Neuron (in vitro differentiated cells): ENCODE measurements at regions not wholly inside any gene's neighbourhood (a gene's known extent, or its start where the extent isn't known, plus 50 kb on each side); places are given as distances from the start of the nearest gene placed in this dataset.
"Not testable (repeated sequence)": the region's sequence is repeated elsewhere in the genome, so short reads cannot be mapped to it uniquely, and the experiment has no call there.

ENCODE experiments used
- H2AFZ ChIP-seq: one replicate; pipeline ENCODE4 v1.6.1; 2013; ENCODE audit warnings: low read depth, mild to moderate bottlenecking, inconsistent platforms, low read length, moderate library complexity
- H3K27me3 ChIP-seq: one replicate; pipeline ENCODE4 v1.6.1; 2013; ENCODE audit warnings: low read length; ENCODE audit not compliant: insufficient read depth
- H3K36me3 ChIP-seq: one replicate; pipeline ENCODE4 v1.6.1; 2013; ENCODE audit warnings: low read length; ENCODE audit not compliant: insufficient read depth
- H3K4me1 ChIP-seq: one replicate; pipeline ENCODE4 v1.6.1; 2013; ENCODE audit warnings: low read length; ENCODE audit not compliant: insufficient read depth
- H3K4me3 ChIP-seq: 2 replicates; pipeline ENCODE4 v1.5.1; 2013; ENCODE audit warnings: mild to moderate bottlenecking, low read length, moderate library complexity
- H3K9me3 ChIP-seq: one replicate; pipeline ENCODE4 v1.6.1; 2013; ENCODE audit warnings: low read length

GRCh38 chr1:214095896-214096295, 108.1 kb downstream of the PROX1 start:
- H2AFZ ChIP-seq, H3K4me3 ChIP-seq, H3K27me3 ChIP-seq, H3K4me1 ChIP-seq, H3K9me3 ChIP-seq, H3K36me3 ChIP-seq: not testable (repeated sequence)

GRCh38 chr1:214101246-214101645, 113.5 kb downstream of the PROX1 start:
- Histone ChIP-seq H2AFZ (no peak overlapping the region), H3K36me3 (no peaks in the 10 kb centered on the region), H3K4me1 (peaks cover 5% of the 10 kb centered on the region)

GRCh38 chr1:214101828-214102227, 114.1 kb downstream of the PROX1 start:
- H3K4me1 ChIP-seq = peaks cover 5% of the 10 kb centered on the region
- no peaks in the 10 kb centered on the region for H3K9me3 ChIP-seq
- no peak overlapping the region for H2AFZ ChIP-seq
- H3K36me3 ChIP-seq = no peaks in the 10 kb centered on the region
- H3K27me3 ChIP-seq = no peaks in the 10 kb centered on the region
- no peak overlapping the region for H3K4me3 ChIP-seq

More at GRCh38 chr1:214101246-214101645, 113.5 kb downstream of the PROX1 start:
- H3K4me3 ChIP-seq = no peak overlapping the region
- no peaks in the 10 kb centered on the region for H3K27me3 ChIP-seq
- no peaks in the 10 kb centered on the region for H3K9me3 ChIP-seq

DNA sequence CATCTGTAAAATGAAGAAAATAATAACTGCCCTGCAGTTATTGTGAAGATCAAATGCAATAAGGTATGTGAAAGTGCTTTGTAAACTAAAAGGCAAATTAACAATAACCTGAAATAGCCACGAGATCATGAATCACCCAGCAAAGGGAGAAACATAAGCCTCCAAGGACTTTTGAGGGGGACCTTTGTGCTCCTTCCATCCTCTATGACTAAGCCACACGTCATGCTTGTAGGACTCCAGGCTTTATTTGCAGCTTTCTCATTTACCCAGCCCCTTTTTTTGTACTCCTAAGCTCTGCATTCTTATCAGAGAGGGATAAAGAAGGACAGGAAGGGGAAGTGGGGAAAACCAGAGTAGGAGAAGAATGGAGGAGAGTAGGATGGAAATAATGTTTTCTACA, 115.1 kb downstream of the PROX1 start:
- H3K9me3 ChIP-seq = no peaks in the 10 kb centered on the region
- H3K4me1 ChIP-seq = peaks cover 5% of the 10 kb centered on the region
- no peaks in the 10 kb centered on the region for H3K36me3 ChIP-seq
- H3K4me3 ChIP-seq = no peak overlapping the region
- H3K27me3 ChIP-seq = no peaks in the 10 kb centered on the region
- no peak overlapping the region for H2AFZ ChIP-seq

- no peaks in the 10 kb centered on the region for H3K27me3 ChIP-seq
- H3K36me3 ChIP-seq = no peaks in the 10 kb centered on the region
- H3K9me3 ChIP-seq = no peaks in the 10 kb centered on the region
- no peak overlapping the region for H2AFZ ChIP-seq
- peaks cover 5% of the 10 kb centered on the region for H3K4me1 ChIP-seq
- H3K4me3 ChIP-seq = no peak overlapping the region
These were observed 116.0 kb downstream of the PROX1 start for GRCh38 chr1:214103778-214104177.

DNA sequence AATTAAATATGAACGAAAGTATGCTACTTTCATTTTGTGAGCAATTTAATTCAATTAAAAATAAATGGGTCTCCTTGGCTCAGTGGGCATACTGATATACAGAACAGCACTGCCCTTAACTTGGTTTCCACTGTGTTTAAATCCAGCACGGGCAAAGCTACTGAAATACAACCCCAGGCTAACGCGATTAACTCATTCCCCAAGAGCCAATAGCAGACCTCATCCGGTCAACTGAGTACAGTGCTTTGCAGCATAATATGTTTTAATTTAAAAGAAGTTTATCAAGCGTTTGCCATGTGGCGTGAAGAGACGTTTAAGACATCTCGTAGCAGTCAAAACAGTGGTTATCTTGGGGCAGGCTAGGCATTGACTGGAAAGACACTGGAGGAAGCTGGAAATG, 118.6 kb downstream of the PROX1 start:
- Histone ChIP-seq H3K9me3 (no peaks in the 10 kb centered on the region), H3K4me1 (peaks cover 5% of the 10 kb centered on the region), H3K27me3 (no peaks in the 10 kb centered on the region), H3K36me3 (no peaks in the 10 kb centered on the region), H3K4me3 (no peak overlapping the region), H2AFZ (no peak overlapping the region)

DNA sequence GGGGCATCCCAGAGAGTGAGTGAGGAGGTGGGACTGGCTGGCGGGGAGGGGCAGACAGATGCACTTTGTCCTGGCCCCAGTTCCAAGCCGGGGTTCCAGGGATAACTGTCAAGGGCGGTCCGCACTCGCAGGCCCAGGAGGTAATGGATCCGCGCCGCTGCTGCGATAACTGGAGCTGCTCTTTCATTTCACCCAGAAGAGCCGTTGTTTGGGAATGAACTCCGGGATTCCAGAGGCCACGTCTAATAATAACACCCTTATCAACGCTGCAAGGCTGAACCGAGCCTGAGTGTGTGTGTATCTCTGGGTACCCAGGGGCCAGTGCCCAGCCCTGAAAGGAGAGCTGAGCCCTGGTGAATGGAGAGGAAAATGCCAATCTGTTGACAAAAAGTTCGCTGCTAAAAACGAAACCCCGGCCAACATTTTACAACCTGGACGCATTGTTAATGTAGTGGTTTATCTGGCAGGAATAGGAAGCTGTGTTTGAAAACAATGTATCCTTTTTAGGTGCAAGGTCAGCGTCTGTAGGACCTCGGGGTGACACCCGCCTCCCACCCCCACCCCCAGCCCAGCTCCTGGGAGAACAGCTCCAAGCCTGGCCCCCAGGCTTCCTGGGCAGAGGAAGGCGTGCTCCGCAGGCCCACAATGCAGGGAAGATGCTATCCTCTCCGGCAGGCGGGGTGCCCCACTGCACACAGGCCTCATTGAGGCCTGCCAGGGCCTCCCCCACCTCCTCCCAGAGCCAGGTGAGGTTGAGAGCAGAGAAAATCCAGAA, 119.7 kb downstream of the PROX1 start:
- Histone ChIP-seq H3K27me3 (peaks cover 2% of the 10 kb centered on the region), H3K4me3 (no peak overlapping the region), H3K4me1 (peaks cover 5% of the 10 kb centered on the region), H3K36me3 (no peaks in the 10 kb centered on the region), H2AFZ (no peak overlapping the region), H3K9me3 (no peaks in the 10 kb centered on the region)

- no peaks in the 10 kb centered on the region for H3K36me3 ChIP-seq
- no peaks in the 10 kb centered on the region for H3K9me3 ChIP-seq
- H3K4me1 ChIP-seq = peaks cover under 1% of the 10 kb centered on the region
- H3K27me3 ChIP-seq = peaks cover 2% of the 10 kb centered on the region
- H3K4me3 ChIP-seq = no peak overlapping the region
- no peak overlapping the region for H2AFZ ChIP-seq
These were observed 120.3 kb downstream of the PROX1 start for GRCh38 chr1:214108097-214108446.

DNA sequence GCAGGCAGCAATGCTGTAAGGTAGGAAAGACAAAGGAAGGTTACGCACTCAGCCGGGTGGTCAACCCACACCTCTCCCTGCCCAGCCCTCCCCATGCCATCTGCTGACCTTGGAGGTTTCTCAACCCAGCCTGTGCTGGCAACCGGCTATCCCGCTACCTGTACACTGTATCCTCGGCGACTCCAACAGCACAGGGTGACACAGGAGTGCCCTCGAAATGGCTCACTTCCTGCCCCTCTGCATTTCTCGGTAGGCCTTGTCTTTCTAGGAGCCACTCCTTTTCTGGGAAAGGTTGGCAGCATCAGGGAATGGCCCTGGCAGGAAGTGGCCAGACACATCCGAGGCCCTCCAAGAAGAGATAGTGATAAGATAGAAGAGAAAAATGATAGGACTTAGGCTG, 124.0 kb downstream of the PROX1 start:
- Histone ChIP-seq H3K4me1 (no peaks in the 10 kb centered on the region), H3K9me3 (no peaks in the 10 kb centered on the region), H3K36me3 (no peaks in the 10 kb centered on the region), H3K4me3 (no peak overlapping the region), H3K27me3 (peaks cover 2% of the 10 kb centered on the region), H2AFZ (no peak overlapping the region)

GRCh38 chr1:214116258-214116657, 128.5 kb downstream of the PROX1 start:
- peaks cover 2% of the 10 kb centered on the region for H3K27me3 ChIP-seq

DNA sequence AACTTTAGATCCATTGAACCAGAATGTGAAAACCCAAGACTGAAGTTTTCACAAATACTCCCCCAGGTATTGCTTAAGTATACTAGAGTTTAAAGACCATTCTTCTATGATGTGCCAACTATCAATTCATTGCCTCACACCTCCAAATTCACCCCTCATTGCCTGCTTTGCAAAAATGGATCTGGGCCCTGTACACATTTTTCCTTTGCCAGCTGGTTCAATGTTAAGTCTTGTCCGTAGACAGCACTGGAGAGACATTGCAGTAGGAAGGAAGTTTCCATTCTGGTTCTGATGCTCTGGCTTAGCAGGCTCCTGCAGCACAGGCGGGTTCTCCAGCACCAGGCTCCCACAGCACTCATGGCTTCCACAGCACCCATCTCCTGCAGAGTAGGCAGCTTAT, 130.0 kb downstream of the PROX1 start:
- Histone ChIP-seq H3K4me1 (no peaks in the 10 kb centered on the region), H3K27me3 (peaks cover 2% of the 10 kb centered on the region), H3K4me3 (no peak overlapping the region), H3K9me3 (peaks cover 4% of the 10 kb centered on the region), H2AFZ (no peak overlapping the region), H3K36me3 (no peaks in the 10 kb centered on the region)

More at GRCh38 chr1:214116258-214116657, 128.5 kb downstream of the PROX1 start:
- Histone ChIP-seq H3K36me3 (no peaks in the 10 kb centered on the region), H3K4me3 (no peak overlapping the region), H3K9me3 (peaks cover 4% of the 10 kb centered on the region), H2AFZ (no peak overlapping the region), H3K4me1 (no peaks in the 10 kb centered on the region)

GRCh38 chr1:214120191-214120590, 132.4 kb downstream of the PROX1 start:
- Histone ChIP-seq H3K4me1 (peaks cover 6% of the 10 kb centered on the region), H3K27me3 (peaks cover 2% of the 10 kb centered on the region), H3K9me3 (peaks cover 4% of the 10 kb centered on the region), H3K4me3 (no peak overlapping the region), H3K36me3 (no peaks in the 10 kb centered on the region), H2AFZ (no peak overlapping the region)

DNA sequence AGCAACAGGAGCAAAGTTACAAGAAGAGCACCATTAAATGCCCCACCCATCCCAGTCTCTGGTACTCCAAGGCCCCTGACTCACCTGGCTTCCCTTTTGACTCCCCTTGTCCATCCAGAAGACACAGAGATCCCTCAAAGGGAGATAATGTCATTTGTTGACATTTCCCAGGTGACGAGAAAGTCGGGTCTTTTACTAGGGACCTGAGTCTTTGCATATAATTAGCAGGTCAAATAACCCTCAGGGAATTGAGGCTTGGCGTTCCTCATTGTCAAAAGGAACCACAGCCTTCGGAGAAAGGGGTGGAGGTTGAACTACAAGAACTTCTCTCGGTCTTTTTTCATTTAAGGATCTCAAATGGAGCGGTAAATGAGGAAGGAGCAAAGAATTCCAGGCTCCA, 133.2 kb downstream of the PROX1 start:
- H2AFZ ChIP-seq = no peak overlapping the region
- no peak overlapping the region for H3K4me3 ChIP-seq
- peaks cover 2% of the 10 kb centered on the region for H3K27me3 ChIP-seq
- peaks cover 6% of the 10 kb centered on the region for H3K4me1 ChIP-seq
- no peaks in the 10 kb centered on the region for H3K36me3 ChIP-seq
- peaks cover 4% of the 10 kb centered on the region for H3K9me3 ChIP-seq

DNA sequence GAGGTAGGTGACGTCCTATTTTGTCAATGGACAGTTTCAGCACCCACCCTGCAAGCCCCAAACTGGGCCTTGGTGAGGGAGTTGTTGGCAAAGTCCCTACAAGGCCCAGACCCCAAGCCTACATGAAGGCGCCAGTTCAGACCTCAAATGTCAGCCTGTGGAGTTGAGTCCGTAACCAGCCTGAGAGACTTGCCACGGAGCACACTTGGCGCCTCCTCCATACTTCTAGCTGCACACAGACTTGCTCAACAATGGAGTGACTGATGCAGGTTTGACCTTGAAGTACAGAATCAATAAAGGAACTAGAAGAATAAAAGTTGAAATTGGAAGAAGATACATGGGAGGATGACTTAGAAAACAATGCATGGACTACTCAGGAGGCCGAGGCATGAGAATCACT, 134.3 kb downstream of the PROX1 start:
- Histone ChIP-seq H3K36me3 (no peaks in the 10 kb centered on the region), H3K9me3 (peaks cover 4% of the 10 kb centered on the region), H2AFZ (no peak overlapping the region), H3K27me3 (peaks cover 6% of the 10 kb centered on the region), H3K4me1 (peaks cover 6% of the 10 kb centered on the region), H3K4me3 (no peak overlapping the region)
